Esophagus squamous epithelium (tissue), 5 donors: ENCODE measurements at regions not wholly inside any gene's neighbourhood (a gene's known extent, or its start where the extent isn't known, plus 50 kb on each side); places are given as distances from the start of the nearest gene placed in this dataset.

ENCODE experiments used
- DNase-seq: peaks from one replicate; lab custom pipeline; 2025; lab: John Stamatoyannopoulos, UW
- H3K27ac ChIP-seq, 4 donors: fragments of 200-600 bp; sonication (generic); one replicate each; pipeline ENCODE4 v1.5.1; 2016 to 2019; ENCODE audit warnings: mild to moderate bottlenecking in 1 of 4
- H3K27me3 ChIP-seq, 4 donors: fragments of 200-600 bp; sonication (generic); 1 replicate in 3 of 4; 2 replicates in 1 of 4; pipeline versions ENCODE4 v1.5.1 to v1.6.0; 2017 to 2021; ENCODE audit warnings: antibody characterized with exemption in 1 of 4
- H3K36me3 ChIP-seq, 3 donors: fragments of 200-600 bp; sonication (generic); one replicate each; pipeline ENCODE4 v1.5.1; 2016 to 2019
- H3K4me1 ChIP-seq, 3 donors: fragments of 200-600 bp; sonication (generic); one replicate each; pipeline ENCODE4 v1.5.1; 2017 to 2019
- H3K4me3 ChIP-seq, 4 donors: fragments of 200-600 bp; sonication (generic); 1 replicate in 3 of 4; 2 replicates in 1 of 4; pipeline ENCODE4 v1.5.1; 2016 to 2019; ENCODE audit warnings: mild to moderate bottlenecking in 2 of 4, moderate library complexity in 1 of 4
- H3K9me3 ChIP-seq, 3 donors: fragments of 200-600 bp; sonication (generic); one replicate each; pipeline ENCODE4 v1.5.1; 2016 to 2019
- POLR2A ChIP-seq, 4 donors: fragments of 450-650 bp; IDR thresholded peaks; one replicate each; pipeline ENCODE4 v1.6.1; 2017; ENCODE audit warnings: antibody characterized with exemption in 4 of 4, mild to moderate bottlenecking in 4 of 4, moderate library complexity in 3 of 4
- WGBS, 2 donors: methylation state at CpG; one replicate each; pipeline ENCODE4 v1.1.5; 2018; 5-methylcytosine and 5-hydroxymethylcytosine counted together
- intact Hi-C: fragments of 100-400 bp; cut with DNase I; formaldehyde crosslinking; loops from one replicate; pipeline ENCODE4 v1.15.0; 2022
- TF ChIP-seq, protein P1 (sequence below), 6 experiments: fragments of 450-650 bp in 4 of 6; fragments of 200-600 bp in 2 of 6; sonication (generic) in 2 of 6; IDR thresholded peaks; one replicate each; pipeline ENCODE4 v1.5.1; 2016 to 2019; ENCODE audit warnings: antibody characterized with exemption in 6 of 6, mild to moderate bottlenecking in 4 of 6, moderate library complexity in 4 of 6
- donor health status: DM: yes; HTN: yes; CAD: no.

DNA sequence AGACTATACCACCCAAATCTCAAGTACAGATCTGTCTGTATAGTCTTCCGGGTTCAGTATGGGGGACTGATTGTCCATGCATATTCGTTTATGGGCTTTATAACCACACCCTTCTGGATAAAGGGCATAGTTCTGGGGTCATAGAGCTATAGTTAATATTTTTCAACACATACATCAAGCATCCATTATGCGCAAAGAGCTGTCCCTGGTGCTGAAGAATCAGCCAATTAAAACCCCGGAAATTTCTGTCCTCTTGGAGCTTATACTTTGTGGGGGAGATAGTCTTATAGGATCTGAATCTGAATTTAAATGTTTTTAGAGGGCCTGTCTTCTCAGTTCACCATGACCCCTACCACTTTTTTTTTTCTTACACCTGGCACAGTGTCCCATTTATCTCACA, 256.7 kb downstream of the SUDS3 start:
- no peaks in the 10 kb centered on the region for H3K9me3 ChIP-seq
- no peaks in the 10 kb centered on the region for H3K36me3 ChIP-seq
- TF ChIP-seq, protein P1, sequence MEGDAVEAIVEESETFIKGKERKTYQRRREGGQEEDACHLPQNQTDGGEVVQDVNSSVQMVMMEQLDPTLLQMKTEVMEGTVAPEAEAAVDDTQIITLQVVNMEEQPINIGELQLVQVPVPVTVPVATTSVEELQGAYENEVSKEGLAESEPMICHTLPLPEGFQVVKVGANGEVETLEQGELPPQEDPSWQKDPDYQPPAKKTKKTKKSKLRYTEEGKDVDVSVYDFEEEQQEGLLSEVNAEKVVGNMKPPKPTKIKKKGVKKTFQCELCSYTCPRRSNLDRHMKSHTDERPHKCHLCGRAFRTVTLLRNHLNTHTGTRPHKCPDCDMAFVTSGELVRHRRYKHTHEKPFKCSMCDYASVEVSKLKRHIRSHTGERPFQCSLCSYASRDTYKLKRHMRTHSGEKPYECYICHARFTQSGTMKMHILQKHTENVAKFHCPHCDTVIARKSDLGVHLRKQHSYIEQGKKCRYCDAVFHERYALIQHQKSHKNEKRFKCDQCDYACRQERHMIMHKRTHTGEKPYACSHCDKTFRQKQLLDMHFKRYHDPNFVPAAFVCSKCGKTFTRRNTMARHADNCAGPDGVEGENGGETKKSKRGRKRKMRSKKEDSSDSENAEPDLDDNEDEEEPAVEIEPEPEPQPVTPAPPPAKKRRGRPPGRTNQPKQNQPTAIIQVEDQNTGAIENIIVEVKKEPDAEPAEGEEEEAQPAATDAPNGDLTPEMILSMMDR (IDR thresholded peaks at IDR 0.05): no peak
- no peak for TF ChIP-seq POLR2A (IDR thresholded peaks at IDR 0.05)
- no peaks in the 10 kb centered on the region for H3K27me3 ChIP-seq
- no peak overlapping the region for H3K27ac ChIP-seq
- no peaks in the 10 kb centered on the region for H3K4me1 ChIP-seq
- H3K4me3 ChIP-seq: no peak overlapping the region
- WGBS, 2 donors: 51 to 57% methylated on average over 4 of the region's 4 CpGs
- intact Hi-C loops: no loop called here
- DNase-seq: no peak

DNA sequence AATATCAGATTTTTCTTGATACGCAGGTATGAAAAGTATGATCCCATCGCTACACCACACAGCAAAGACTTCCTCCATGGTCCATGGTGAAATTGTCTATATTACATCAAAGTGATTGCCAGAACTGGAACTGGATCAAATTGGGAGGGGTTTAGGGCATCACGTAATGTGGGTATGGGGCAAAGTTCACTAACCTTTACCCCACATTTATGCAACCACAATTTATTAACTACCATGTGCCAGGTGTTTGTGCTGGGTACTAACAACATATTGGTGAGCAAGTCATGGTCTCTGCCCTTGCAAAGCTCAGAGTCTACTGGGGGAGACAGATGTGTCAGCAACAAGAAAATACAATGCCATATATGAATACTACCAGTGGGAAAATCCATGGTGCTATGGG, 258.9 kb downstream of the SUDS3 start:
- DNase-seq: no peak
- Histone ChIP-seq H3K4me1 (no peaks in the 10 kb centered on the region), H3K9me3 (no peaks in the 10 kb centered on the region), H3K4me3 (no peak overlapping the region), H3K27me3 (peaks cover 0 to 6% (median 0%) of the 10 kb centered on the region in 4 donors), H3K36me3 (no peaks in the 10 kb centered on the region), H3K27ac (no peak overlapping the region)
- TF ChIP-seq POLR2A (IDR thresholded peaks at IDR 0.05): no peak
- TF ChIP-seq, protein P1 (IDR thresholded peaks at IDR 0.05): no peak
- 79 to 80% methylated on average over 3 of the region's 3 CpGs for WGBS, 2 donors
- intact Hi-C loops: no loop called here

DNA sequence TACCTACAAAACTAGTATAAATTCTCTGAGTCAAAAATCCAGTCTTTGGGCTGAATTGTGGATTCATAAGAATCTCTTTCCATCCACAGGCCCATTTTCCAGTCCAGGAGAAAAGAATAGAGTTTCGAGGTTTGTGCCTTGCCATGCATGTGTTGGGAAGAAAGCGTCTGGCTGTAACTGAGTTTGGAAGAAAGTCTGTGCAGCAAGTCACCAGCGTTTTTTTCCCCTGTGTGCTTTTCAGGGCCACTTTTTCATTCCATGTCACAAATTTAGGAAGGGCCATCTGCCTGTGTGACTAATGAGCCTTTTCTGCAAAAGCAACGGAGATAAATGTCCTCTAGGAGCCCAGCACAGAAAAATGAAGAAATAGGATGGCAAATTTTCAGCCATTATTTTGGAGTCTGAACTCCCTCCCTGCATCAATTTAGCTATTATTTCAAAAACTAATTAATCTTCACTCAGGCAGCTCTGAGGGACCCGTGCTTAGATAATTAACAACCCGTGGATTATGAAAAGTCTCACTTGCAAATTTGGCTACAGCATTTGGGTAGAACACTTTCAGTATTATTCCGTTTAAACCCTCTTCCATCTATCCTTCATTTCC, 261.5 kb downstream of the SUDS3 start:
- Histone ChIP-seq H3K27ac (no peak overlapping the region), H3K27me3 (peaks cover 0 to 6% (median 0%) of the 10 kb centered on the region in 4 donors), H3K9me3 (no peaks in the 10 kb centered on the region), H3K36me3 (no peaks in the 10 kb centered on the region), H3K4me3 (no peak overlapping the region), H3K4me1 (no peaks in the 10 kb centered on the region)
- WGBS, 2 donors: 35 to 55% methylated on average over 7 of the region's 7 CpGs
- TF ChIP-seq, protein P1 (IDR thresholded peaks at IDR 0.05): no peak
- no peak for TF ChIP-seq POLR2A (IDR thresholded peaks at IDR 0.05)
- no peak for DNase-seq
- intact Hi-C loops: no loop called here

DNA sequence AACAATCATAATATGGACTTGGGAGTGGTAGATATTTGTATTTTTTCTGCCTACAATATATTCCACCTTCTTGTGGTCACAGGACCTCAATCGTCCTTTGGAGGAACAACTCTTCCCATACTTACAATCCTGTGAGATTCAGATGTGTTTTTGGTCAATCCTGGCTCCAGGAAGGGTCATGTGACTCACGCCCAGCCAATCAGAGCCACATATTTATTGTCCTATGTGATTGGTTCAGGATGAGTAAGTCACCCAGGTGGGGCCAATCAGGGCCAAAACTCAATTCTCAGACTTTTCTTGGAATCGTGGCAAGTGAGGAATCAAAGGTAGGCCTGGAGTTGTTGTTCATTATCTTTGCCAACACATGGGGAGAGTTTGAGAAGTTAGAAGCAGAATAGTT, 264.9 kb downstream of the SUDS3 start:
- no peak for DNase-seq
- no peak overlapping the region for H3K27ac ChIP-seq
- peaks cover 0 to 6% (median 0%) of the 10 kb centered on the region in 4 donors for H3K27me3 ChIP-seq
- intact Hi-C loops: no loop called here
- H3K4me3 ChIP-seq: no peak overlapping the region
- no peaks in the 10 kb centered on the region for H3K9me3 ChIP-seq
- H3K36me3 ChIP-seq: no peaks in the 10 kb centered on the region
- H3K4me1 ChIP-seq: no peaks in the 10 kb centered on the region
- no peak for TF ChIP-seq POLR2A (IDR thresholded peaks at IDR 0.05)
- TF ChIP-seq, protein P1 (IDR thresholded peaks at IDR 0.05): no peak
- 48 to 58% methylated on average over 3 of the region's 3 CpGs for WGBS, 2 donors

DNA sequence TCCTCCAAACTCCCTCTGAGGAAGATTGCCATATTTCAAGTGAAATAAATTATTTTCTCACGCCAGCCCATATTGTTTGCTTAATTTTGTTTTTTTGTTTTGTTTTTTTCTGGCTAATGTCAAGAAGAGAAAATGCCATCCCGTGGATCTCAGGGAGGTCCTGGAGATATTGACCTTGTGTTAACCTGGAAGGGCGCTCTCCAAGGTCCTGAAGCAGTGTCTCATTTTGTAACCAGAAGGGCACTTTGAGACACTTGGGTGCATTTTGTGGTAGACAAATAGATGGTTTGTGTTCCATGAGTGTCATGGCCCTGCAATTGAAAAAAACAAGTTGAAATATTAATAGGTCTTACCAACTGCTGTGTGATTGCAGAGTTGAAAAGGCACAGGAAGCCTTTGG, 268.9 kb downstream of the SUDS3 start:
- 21 to 30% methylated on average over 3 of the region's 3 CpGs for WGBS, 2 donors
- H3K9me3 ChIP-seq: no peaks in the 10 kb centered on the region
- no peaks in the 10 kb centered on the region for H3K4me1 ChIP-seq
- no peak for DNase-seq
- H3K36me3 ChIP-seq: no peaks in the 10 kb centered on the region
- intact Hi-C loops: no loop called here
- no peaks in the 10 kb centered on the region for H3K27me3 ChIP-seq
- no peak overlapping the region for H3K27ac ChIP-seq
- no peak for TF ChIP-seq POLR2A (IDR thresholded peaks at IDR 0.05)
- TF ChIP-seq, protein P1 (IDR thresholded peaks at IDR 0.05): no peak
- H3K4me3 ChIP-seq: no peak overlapping the region
